Natural killer cell treated with Interleukin-12 subunit alpha and Interleukin-12 subunit beta and Interleukin-15 and Interleukin-18, amount 100 ng/mL, for 72 hours (primary cell): ENCODE measurements at regions not wholly inside any gene's neighbourhood (a gene's known extent, or its start where the extent isn't known, plus 50 kb on each side); places are given as distances from the start of the nearest gene placed in this dataset.
"Not testable (repeated sequence)": the region's sequence is repeated elsewhere in the genome, so short reads cannot be mapped to it uniquely, and the experiment has no call there.

Source experiments
- ATAC-seq, 2 donors: fragments of 150-1000 bp; cut with Tn5 transposase in 1 of 2; sonication (Bioruptor Pico), chemical (Tn5 transposase) in 1 of 2; 2 replicates each; pipeline ENCODE4 v1.10.0; 2021
- DNase-seq: peaks from one replicate; pipeline ENCODE4 v3.0.0; 2022; ENCODE audit warnings: low spot score
- H3K27ac Mint-ChIP-seq, 2 donors: 1 replicate in 1 of 2; 2 replicates in 1 of 2; pipeline ENCODE4 v1.8.0; 2022; ENCODE audit warnings: mixed read lengths in 2 of 2, mild to moderate bottlenecking in 1 of 2, moderate library complexity in 1 of 2
- H3K27me3 Mint-ChIP-seq, 2 donors: 1 replicate in 1 of 2; 2 replicates in 1 of 2; pipeline ENCODE4 v1.8.0; 2022; ENCODE audit warnings: mixed read lengths in 2 of 2
- H3K36me3 Mint-ChIP-seq: one replicate; pipeline ENCODE4 v1.8.0; 2022; ENCODE audit warnings: mixed read lengths
- H3K4me1 Mint-ChIP-seq, 2 donors: 1 replicate in 1 of 2; 2 replicates in 1 of 2; pipeline ENCODE4 v1.8.0; 2022; ENCODE audit warnings: low read depth in 2 of 2, mixed read lengths in 2 of 2, mild to moderate bottlenecking in 1 of 2
- H3K4me3 Mint-ChIP-seq: one replicate; pipeline ENCODE4 v1.8.0; 2022; ENCODE audit warnings: mixed read lengths
- H3K9me3 Mint-ChIP-seq: 2 replicates; pipeline ENCODE4 v1.8.0; 2022; ENCODE audit warnings: mixed read lengths

- no peak overlapping the region for H3K27ac Mint-ChIP-seq
- no peak for ATAC-seq
- H3K36me3 Mint-ChIP-seq, result no peaks in the 10 kb centered on the region
- H3K9me3 Mint-ChIP-seq, result no peaks in the 10 kb centered on the region
- no peak overlapping the region for H3K4me3 Mint-ChIP-seq
- no peaks in the 10 kb centered on the region for H3K4me1 Mint-ChIP-seq
- H3K27me3 Mint-ChIP-seq, result no peaks in the 10 kb centered on the region
- no peak for DNase-seq
Observed at GRCh38 chr4:86493460-86493859, 100.7 kb upstream of the PTPN13 start.

- Mint-ChIP-seq H3K4me1 (no peaks in the 10 kb centered on the region), H3K36me3 (no peaks in the 10 kb centered on the region), H3K4me3 (no peak overlapping the region), H3K9me3 (no peaks in the 10 kb centered on the region), H3K27me3 (no peaks in the 10 kb centered on the region), H3K27ac (no peak overlapping the region)
- no peak for DNase-seq
- no peak for ATAC-seq
Observed at GRCh38 chr4:86496094-86497080, 97.7 kb upstream of the PTPN13 start.

GRCh38 chr4:86497131-86497530 is 97.0 kb upstream of the PTPN13 start:
- DNase-seq (no peak), ATAC-seq (no peak)
- Mint-ChIP-seq H3K36me3 (no peaks in the 10 kb centered on the region), H3K9me3 (no peaks in the 10 kb centered on the region), H3K27ac (no peak overlapping the region), H3K27me3 (peaks cover 0 to 1% of the 10 kb centered on the region in 2 donors), H3K4me3 (no peak overlapping the region), H3K4me1 (no peaks in the 10 kb centered on the region)

GRCh38 chr4:86497980-86498862 is 95.9 kb upstream of the PTPN13 start:
- Mint-ChIP-seq H3K9me3 (no peaks in the 10 kb centered on the region), H3K4me3 (no peak overlapping the region), H3K27me3 (peaks cover 2 to 11% of the 10 kb centered on the region in 2 donors), H3K4me1 (no peaks in the 10 kb centered on the region), H3K27ac (no peak overlapping the region), H3K36me3 (no peaks in the 10 kb centered on the region)
- ATAC-seq (peak; percentile 58 to 64), DNase-seq (no peak)

GRCh38 chr4:86498863-86499166 is 95.3 kb upstream of the PTPN13 start:
- H3K36me3 Mint-ChIP-seq, result no peaks in the 10 kb centered on the region
- H3K27ac Mint-ChIP-seq, result no peak overlapping the region
- H3K4me3 Mint-ChIP-seq, result no peak overlapping the region
- no peaks in the 10 kb centered on the region for H3K9me3 Mint-ChIP-seq
- H3K27me3 Mint-ChIP-seq, result peaks cover 7 to 17% of the 10 kb centered on the region in 2 donors
- no peaks in the 10 kb centered on the region for H3K4me1 Mint-ChIP-seq
- DNase-seq, result no peak
- ATAC-seq, result no peak

- Mint-ChIP-seq H3K36me3 (no peaks in the 10 kb centered on the region), H3K27ac (no peak overlapping the region), H3K4me1 (no peaks in the 10 kb centered on the region), H3K9me3 (no peaks in the 10 kb centered on the region), H3K4me3 (no peak overlapping the region), H3K27me3 (peaks cover 10 to 20% of the 10 kb centered on the region in 2 donors)
- ATAC-seq (no peak), DNase-seq (no peak)
Observed at GRCh38 chr4:86500527-86500926, 93.6 kb upstream of the PTPN13 start.

- H3K4me3 Mint-ChIP-seq, result no peak overlapping the region
- no peaks in the 10 kb centered on the region for H3K9me3 Mint-ChIP-seq
- no peak overlapping the region for H3K27ac Mint-ChIP-seq
- H3K4me1 Mint-ChIP-seq, result no peaks in the 10 kb centered on the region
- peaks cover 12 to 31% of the 10 kb centered on the region in 2 donors for H3K27me3 Mint-ChIP-seq
- H3K36me3 Mint-ChIP-seq, result no peaks in the 10 kb centered on the region
- DNase-seq (no peak), ATAC-seq (no peak)
Observed at GRCh38 chr4:86502081-86502480, 92.0 kb upstream of the PTPN13 start.

GRCh38 chr4:86506591-86506990 is 87.5 kb upstream of the PTPN13 start:
- H3K36me3 Mint-ChIP-seq, result no peaks in the 10 kb centered on the region
- H3K4me1 Mint-ChIP-seq, result no peaks in the 10 kb centered on the region
- H3K27ac Mint-ChIP-seq, result no peak overlapping the region
- H3K27me3 Mint-ChIP-seq, result peaks cover 15 to 31% of the 10 kb centered on the region in 2 donors
- H3K4me3 Mint-ChIP-seq, result no peak overlapping the region
- H3K9me3 Mint-ChIP-seq, result no peaks in the 10 kb centered on the region
- ATAC-seq (no peak), DNase-seq (no peak)

GRCh38 chr4:86508436-86508835 is 85.7 kb upstream of the PTPN13 start:
- peaks cover 11 to 18% of the 10 kb centered on the region in 2 donors for H3K27me3 Mint-ChIP-seq
- no peak overlapping the region for H3K27ac Mint-ChIP-seq
- H3K9me3 Mint-ChIP-seq, result no peaks in the 10 kb centered on the region
- no peak overlapping the region for H3K4me3 Mint-ChIP-seq
- DNase-seq (no peak), ATAC-seq (no peak)
- H3K36me3 Mint-ChIP-seq, result no peaks in the 10 kb centered on the region
- no peaks in the 10 kb centered on the region for H3K4me1 Mint-ChIP-seq

GRCh38 chr4:86511590-86511989 is 82.5 kb upstream of the PTPN13 start:
- Mint-ChIP-seq H3K9me3 (no peaks in the 10 kb centered on the region), H3K36me3 (no peaks in the 10 kb centered on the region), H3K4me1 (no peaks in the 10 kb centered on the region), H3K27me3 (peaks cover under 1 to 3% of the 10 kb centered on the region in 2 donors), H3K4me3 (no peak overlapping the region), H3K27ac (no peak overlapping the region)
- DNase-seq, result no peak
- no peak for ATAC-seq

GRCh38 chr4:86512631-86513030 is 81.5 kb upstream of the PTPN13 start:
- Mint-ChIP-seq H3K4me3 (no peak overlapping the region), H3K36me3 (no peaks in the 10 kb centered on the region), H3K9me3 (no peaks in the 10 kb centered on the region), H3K4me1 (no peaks in the 10 kb centered on the region), H3K27me3 (peaks cover 0 to 3% of the 10 kb centered on the region in 2 donors), H3K27ac (no peak overlapping the region)
- ATAC-seq (no peak), DNase-seq (no peak)

GRCh38 chr4:86515963-86516362 is 78.2 kb upstream of the PTPN13 start:
- H3K9me3 Mint-ChIP-seq, DNase-seq, H3K36me3 Mint-ChIP-seq, ATAC-seq, H3K4me1 Mint-ChIP-seq, H3K27me3 Mint-ChIP-seq, H3K27ac Mint-ChIP-seq, H3K4me3 Mint-ChIP-seq: not testable (repeated sequence)

GRCh38 chr4:86521373-86521969 is 72.6 kb upstream of the PTPN13 start:
- DNase-seq (no peak), ATAC-seq (no peak)
- peaks cover 17% of the 10 kb centered on the region for H3K9me3 Mint-ChIP-seq
- peaks cover 0 to 9% of the 10 kb centered on the region in 2 donors for H3K27me3 Mint-ChIP-seq
- H3K27ac Mint-ChIP-seq, result no peak overlapping the region
- H3K36me3 Mint-ChIP-seq, result no peaks in the 10 kb centered on the region
- no peak overlapping the region for H3K4me3 Mint-ChIP-seq
- no peaks in the 10 kb centered on the region for H3K4me1 Mint-ChIP-seq

- Mint-ChIP-seq H3K9me3 (peaks cover 17% of the 10 kb centered on the region), H3K4me3 (no peak overlapping the region), H3K4me1 (no peaks in the 10 kb centered on the region), H3K27me3 (peaks cover 0 to 9% of the 10 kb centered on the region in 2 donors), H3K27ac (no peak overlapping the region), H3K36me3 (no peaks in the 10 kb centered on the region)
- no peak for DNase-seq
- ATAC-seq, result no peak
Observed at GRCh38 chr4:86522349-86522748, 71.8 kb upstream of the PTPN13 start.
